Activated B cell treated with CpG ODN at 0.5 μM for 24 hours (primary cell): ENCODE measurements at regions not wholly inside any gene's neighbourhood (a gene's known extent, or its start where the extent isn't known, plus 50 kb on each side); places are given as distances from the start of the nearest gene placed in this dataset.

Experiments used
- ATAC-seq: fragments of 200-7000 bp; cut with Tn5 transposase; one replicate; pipeline ENCODE4 v1.10.0; 2021; ENCODE audit warnings: low read depth, mild to moderate bottlenecking, moderate library complexity
- CTCF ChIA-PET: fragments of 350-600 bp; sonication (Branson Sonifier 250); formaldehyde crosslinking; loops from one replicate; lab custom pipeline; 2021; ENCODE audit warnings: antibody characterized with exemption; lab: Charles Lee
- POLR2A ChIA-PET: fragments of 350-600 bp; sonication (Branson Sonifier 250); formaldehyde crosslinking; loops from one replicate; lab custom pipeline; 2021; ENCODE audit warnings: antibody characterized with exemption; lab: Charles Lee
- DNase-seq: peaks from one replicate; pipeline ENCODE4 v3.0.0; 2022
- H3K27ac Mint-ChIP-seq: one replicate; pipeline ENCODE4 v1.8.0; 2020; ENCODE audit warnings: mixed read lengths
- H3K27me3 Mint-ChIP-seq: one replicate; pipeline ENCODE4 v1.8.0; 2021; ENCODE audit warnings: mixed read lengths
- H3K36me3 Mint-ChIP-seq: one replicate; pipeline ENCODE4 v1.8.0; 2021; ENCODE audit warnings: low read depth, mixed read lengths
- H3K4me1 Mint-ChIP-seq: one replicate; pipeline ENCODE4 v1.8.0; 2021; ENCODE audit warnings: mixed read lengths
- H3K4me3 Mint-ChIP-seq: one replicate; pipeline ENCODE4 v1.8.0; 2020; ENCODE audit warnings: mild to moderate bottlenecking, mixed read lengths
- H3K9me3 Mint-ChIP-seq: one replicate; pipeline ENCODE4 v1.8.0; 2020; ENCODE audit warnings: mixed read lengths
- intact Hi-C: fragments of 100-400 bp; cut with micrococcal nuclease; formaldehyde crosslinking; loops from one replicate; pipeline ENCODE4 v1.15.1; 2024
- TF ChIP-seq, protein P1 (sequence below): fragments of 200-600 bp; IDR thresholded peaks from one replicate; pipeline ENCODE4 v1.8.0; 2022; ENCODE audit warnings: antibody characterized with exemption, mild to moderate bottlenecking

DNA sequence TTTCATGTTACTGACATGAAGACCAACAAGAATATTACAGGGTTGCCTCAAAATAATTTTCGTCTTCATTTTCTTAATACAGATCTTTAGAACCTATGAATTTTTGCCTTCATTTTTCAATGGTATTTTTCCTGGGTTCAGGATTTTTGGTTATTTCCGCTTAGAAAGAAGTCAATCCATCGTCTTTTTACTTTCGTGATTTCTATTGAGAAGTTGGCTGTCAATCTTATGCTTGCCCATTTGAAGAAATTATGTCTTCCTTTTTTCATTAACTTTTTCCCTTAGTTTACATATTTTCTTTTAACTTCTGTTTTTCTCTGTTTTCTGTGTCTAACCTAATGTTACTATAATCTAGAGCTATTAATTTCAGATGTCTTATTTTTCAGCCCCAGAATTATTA lies 868.9 kb upstream of the SLC10A2 start:
- Mint-ChIP-seq H3K4me3 (no peak overlapping the region), H3K27me3 (no peaks in the 10 kb centered on the region), H3K4me1 (no peaks in the 10 kb centered on the region), H3K9me3 (peaks cover 5% of the 10 kb centered on the region), H3K36me3 (no peaks in the 10 kb centered on the region), H3K27ac (no peak overlapping the region)
- DNase-seq (no peak), ATAC-seq (no peak)
- TF ChIP-seq, protein P1, sequence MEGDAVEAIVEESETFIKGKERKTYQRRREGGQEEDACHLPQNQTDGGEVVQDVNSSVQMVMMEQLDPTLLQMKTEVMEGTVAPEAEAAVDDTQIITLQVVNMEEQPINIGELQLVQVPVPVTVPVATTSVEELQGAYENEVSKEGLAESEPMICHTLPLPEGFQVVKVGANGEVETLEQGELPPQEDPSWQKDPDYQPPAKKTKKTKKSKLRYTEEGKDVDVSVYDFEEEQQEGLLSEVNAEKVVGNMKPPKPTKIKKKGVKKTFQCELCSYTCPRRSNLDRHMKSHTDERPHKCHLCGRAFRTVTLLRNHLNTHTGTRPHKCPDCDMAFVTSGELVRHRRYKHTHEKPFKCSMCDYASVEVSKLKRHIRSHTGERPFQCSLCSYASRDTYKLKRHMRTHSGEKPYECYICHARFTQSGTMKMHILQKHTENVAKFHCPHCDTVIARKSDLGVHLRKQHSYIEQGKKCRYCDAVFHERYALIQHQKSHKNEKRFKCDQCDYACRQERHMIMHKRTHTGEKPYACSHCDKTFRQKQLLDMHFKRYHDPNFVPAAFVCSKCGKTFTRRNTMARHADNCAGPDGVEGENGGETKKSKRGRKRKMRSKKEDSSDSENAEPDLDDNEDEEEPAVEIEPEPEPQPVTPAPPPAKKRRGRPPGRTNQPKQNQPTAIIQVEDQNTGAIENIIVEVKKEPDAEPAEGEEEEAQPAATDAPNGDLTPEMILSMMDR: no peak
- intact Hi-C loops: no loop called here
- POLR2A ChIA-PET: no interaction called here
- CTCF ChIA-PET: no interaction called here

DNA sequence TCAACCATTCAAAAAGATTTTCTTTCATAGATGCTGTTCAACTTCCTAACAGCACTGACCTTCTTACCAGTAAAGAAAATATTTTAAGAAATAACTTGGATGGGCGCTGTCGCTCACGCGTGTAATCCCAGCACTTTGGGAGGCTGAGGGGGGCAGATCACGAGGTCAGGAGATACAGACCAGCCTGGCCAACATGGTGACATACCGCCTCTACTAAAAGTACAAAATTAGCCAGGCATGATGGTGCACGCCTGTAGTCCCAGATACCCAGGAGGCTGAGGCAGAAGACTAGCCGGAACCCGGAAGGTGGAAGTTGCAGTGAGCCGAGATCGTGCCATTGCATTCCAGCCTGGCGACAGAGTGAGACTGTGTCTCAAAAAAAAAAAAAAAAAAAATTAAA lies 865.7 kb upstream of the SLC10A2 start:
- intact Hi-C loops: no loop called here
- ChIA-PET CTCF (no interaction called here), POLR2A (no interaction called here)
- H3K9me3 Mint-ChIP-seq: peaks cover 9% of the 10 kb centered on the region
- DNase-seq (no peak), ATAC-seq (no peak)
- H3K27ac Mint-ChIP-seq: no peak overlapping the region
- no peaks in the 10 kb centered on the region for H3K36me3 Mint-ChIP-seq
- no peaks in the 10 kb centered on the region for H3K4me1 Mint-ChIP-seq
- H3K4me3 Mint-ChIP-seq: no peak overlapping the region
- TF ChIP-seq, protein P1: no peak
- no peaks in the 10 kb centered on the region for H3K27me3 Mint-ChIP-seq

DNA sequence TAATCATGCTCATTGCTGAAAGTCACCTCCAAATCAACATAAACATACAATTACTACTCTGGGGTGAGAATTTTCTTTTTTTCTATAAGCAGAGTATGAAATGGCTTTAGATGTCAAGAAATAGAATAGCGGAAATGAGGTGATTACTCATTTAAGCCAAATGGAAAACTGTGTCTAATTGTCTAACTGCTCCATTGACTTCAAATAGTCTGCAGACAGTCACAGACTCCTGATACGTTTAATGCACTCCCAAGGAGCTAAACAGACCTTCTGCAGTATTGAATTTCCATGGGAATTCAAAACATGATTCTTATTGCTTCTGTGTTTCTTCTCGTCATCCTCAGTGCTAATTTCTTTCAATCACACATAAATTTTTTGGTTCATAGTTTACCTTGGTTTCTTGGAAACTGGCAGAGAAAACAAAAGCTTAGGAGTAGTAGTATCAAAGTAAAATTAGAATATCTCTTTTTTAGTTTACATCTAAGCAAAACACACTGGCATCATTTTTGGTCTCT lies 865.2 kb upstream of the SLC10A2 start:
- ATAC-seq (no peak), DNase-seq (no peak)
- Mint-ChIP-seq H3K4me1 (no peaks in the 10 kb centered on the region), H3K4me3 (no peak overlapping the region), H3K36me3 (no peaks in the 10 kb centered on the region), H3K27ac (no peak overlapping the region), H3K27me3 (no peaks in the 10 kb centered on the region), H3K9me3 (peaks cover 9% of the 10 kb centered on the region)
- TF ChIP-seq, protein P1: no peak
- ChIA-PET CTCF (no interaction called here), POLR2A (no interaction called here)
- intact Hi-C loops: no loop called here

DNA sequence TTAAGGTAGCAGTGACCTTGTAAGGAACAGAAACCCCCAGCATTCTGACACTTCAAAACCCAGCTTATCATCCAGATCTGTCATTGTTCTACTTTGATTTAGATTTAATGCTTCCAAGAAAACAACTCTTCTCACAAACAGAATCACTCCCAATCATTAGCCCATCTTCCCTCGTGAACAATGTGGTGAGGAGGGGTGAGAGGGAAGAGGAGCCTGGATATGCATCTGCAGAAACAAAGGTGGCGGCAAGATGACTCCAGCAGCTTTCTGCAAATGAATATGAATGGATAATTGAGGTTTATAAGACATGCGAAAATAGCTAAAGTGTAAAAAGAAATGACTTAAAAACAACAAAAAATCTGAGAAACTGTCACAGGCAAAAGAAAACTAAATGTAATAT lies 859.9 kb upstream of the SLC10A2 start:
- DNase-seq (no peak), ATAC-seq (no peak)
- ChIA-PET POLR2A (no interaction called here), CTCF (no interaction called here)
- Mint-ChIP-seq H3K9me3 (peaks cover 6% of the 10 kb centered on the region), H3K27me3 (no peaks in the 10 kb centered on the region), H3K4me3 (no peak overlapping the region), H3K27ac (no peak overlapping the region), H3K36me3 (no peaks in the 10 kb centered on the region), H3K4me1 (no peaks in the 10 kb centered on the region)
- intact Hi-C loops: no loop called here
- TF ChIP-seq, protein P1: no peak

DNA sequence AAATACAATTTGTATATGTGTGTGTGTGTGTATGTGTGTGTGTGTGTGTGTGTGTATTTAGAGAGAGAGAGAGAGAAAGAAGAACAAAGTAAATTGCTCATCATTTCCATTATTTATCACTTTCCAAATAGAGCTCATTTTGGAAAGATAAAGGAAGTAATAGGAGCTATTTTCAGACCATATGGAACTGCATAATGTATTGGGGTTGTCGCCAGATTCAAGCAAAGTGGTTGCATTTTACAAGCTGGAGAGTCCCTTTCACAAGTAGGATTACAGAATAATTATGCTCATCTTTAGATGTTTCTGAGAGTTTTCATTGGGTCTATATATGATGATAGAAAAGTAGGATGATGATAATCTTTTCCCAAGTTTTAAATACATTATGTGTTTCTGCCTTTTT lies 842.7 kb upstream of the SLC10A2 start:
- TF ChIP-seq, protein P1: no peak
- H3K27ac Mint-ChIP-seq: no peak overlapping the region
- ATAC-seq: no peak

More for the DNA sequence above, 842.7 kb upstream of the SLC10A2 start:
- no peak for DNase-seq
- Mint-ChIP-seq H3K4me1 (no peaks in the 10 kb centered on the region), H3K27me3 (no peaks in the 10 kb centered on the region), H3K9me3 (peaks cover 2% of the 10 kb centered on the region), H3K36me3 (no peaks in the 10 kb centered on the region), H3K4me3 (no peak overlapping the region)
- intact Hi-C loops: no loop called here
- CTCF ChIA-PET: no interaction called here
- POLR2A ChIA-PET: no interaction called here
